PC-3 (cell line): ENCODE measurements at regions not wholly inside any gene's neighbourhood (a gene's known extent, or its start where the extent isn't known, plus 50 kb on each side); places are given as distances from the start of the nearest gene placed in this dataset.

Experiments used
- ATAC-seq: fragments of 200-7000 bp; cut with Tn5 transposase; 2 replicates; pipeline ENCODE4 v1.9.1; 2020; ENCODE audit warnings: mild to moderate bottlenecking, moderate library complexity
- BruUV-seq: library from RNA; stranded (reverse); fragments of 400-500 nt; replicated peaks from 2 replicates; lab custom pipeline; 2021; lab: Mats Ljungman, UMichigan
- CTCF ChIA-PET: fragments of 300-600 bp; sonication (Branson Sonifier 250); formaldehyde crosslinking; loops from one replicate; lab custom pipeline; 2022; ENCODE audit warnings: antibody characterized with exemption; lab: Charles Lee
- POLR2A ChIA-PET: fragments of 300-600 bp; sonication (Branson Sonifier 250); formaldehyde crosslinking; loops from one replicate; lab custom pipeline; 2022; ENCODE audit warnings: antibody characterized with exemption; ENCODE audit not compliant: unreplicated experiment; lab: Charles Lee
- DNase-seq: peaks from one replicate; pipeline ENCODE4 v3.0.0-alpha.2; 2015
- H2AFZ ChIP-seq: fragments of 300-600 bp; sonication (generic); 2 replicates; pipeline ENCODE4 v1.6.0; 2016; ENCODE audit warnings: antibody characterized with exemption, low read length
- H3F3A ChIP-seq: fragments of 300-600 bp; sonication (generic); one replicate; pipeline ENCODE4 v1.6.0; 2017; ENCODE audit warnings: antibody characterized with exemption, low read length, control low read depth, mild to moderate bottlenecking; ENCODE audit not compliant: unreplicated experiment
- H3K27ac ChIP-seq: fragments of 300-600 bp; sonication (generic); 2 replicates; pipeline ENCODE4 v1.5.1; 2016; ENCODE audit warnings: mild to moderate bottlenecking, low read length
- H3K27me3 ChIP-seq: fragments of 300-600 bp; sonication (generic); 2 replicates; pipeline ENCODE4 v1.6.1; 2016; ENCODE audit warnings: low read length, mixed read lengths
- H3K36me3 ChIP-seq: fragments of 300-600 bp; sonication (generic); 2 replicates; pipeline ENCODE4 v1.6.1; 2016; ENCODE audit warnings: low read depth, mixed run types, low read length, mixed read lengths
- H3K4me1 ChIP-seq: fragments of 300-600 bp; sonication (generic); 2 replicates; pipeline ENCODE4 v1.5.1; 2016; ENCODE audit warnings: low read length; ENCODE audit not compliant: insufficient read depth
- H3K4me2 ChIP-seq: fragments of 300-600 bp; sonication (generic); 2 replicates; pipeline ENCODE4 v1.6.0; 2016; ENCODE audit warnings: low read length
- H3K4me3 ChIP-seq: fragments of 300-600 bp; sonication (generic); 2 replicates; pipeline ENCODE4 v1.5.1; 2016; ENCODE audit warnings: mild to moderate bottlenecking, low read length, mixed read lengths
- H3K79me2 ChIP-seq: fragments of 300-600 bp; sonication (generic); 2 replicates; pipeline ENCODE4 v1.6.1; 2017; ENCODE audit warnings: low read length, mixed read lengths
- H3K9ac ChIP-seq: fragments of 300-600 bp; sonication (generic); 2 replicates; pipeline ENCODE4 v1.6.0; 2016; ENCODE audit warnings: mild to moderate bottlenecking, low read length
- H3K9me2 ChIP-seq: fragments of 300-600 bp; sonication (generic); replicated peaks from 2 replicates; pipeline ENCODE4 v1.6.1; 2016; ENCODE audit warnings: mixed run types, low read length, mixed read lengths
- H3K9me3 ChIP-seq: fragments of 300-600 bp; sonication (generic); 2 replicates; pipeline ENCODE4 v1.6.1; 2016; ENCODE audit warnings: low read length, mixed read lengths
- H4K20me1 ChIP-seq: fragments of 300-600 bp; sonication (generic); 2 replicates; pipeline ENCODE4 v1.6.1; 2016; ENCODE audit warnings: low read length, mixed read lengths
- CTCF ChIP-seq: fragments of 300-600 bp; sonication (generic); conservative IDR thresholded peaks from 2 replicates; pipeline ENCODE4 v1.5.1; 2017; ENCODE audit warnings: antibody characterized with exemption, low read depth, mild to moderate bottlenecking, low read length
- EZH2 ChIP-seq: fragments of 300-600 bp; sonication (generic); IDR thresholded peaks from one replicate; pipeline ENCODE4 v1.6.1; 2017; ENCODE audit warnings: antibody characterized with exemption, mild to moderate bottlenecking, low read length; ENCODE audit not compliant: unreplicated experiment
- EZH2phosphoT487 ChIP-seq: fragments of 300-600 bp; sonication (generic); IDR thresholded peaks from 2 replicates; pipeline ENCODE4 v1.6.1; 2018; ENCODE audit warnings: mild to moderate bottlenecking, antibody characterized with exemption, low read length, borderline replicate concordance
- intact Hi-C: fragments of 100-400 bp; cut with micrococcal nuclease; formaldehyde crosslinking; loops from 2 replicates; pipeline ENCODE4 v1.9.0; 2023

- ATAC-seq (no peak), DNase-seq (no peak)
- H3K4me2 ChIP-seq, result no peak overlapping the region
- no peak overlapping the region for H3K4me3 ChIP-seq
- no TSS peak for BruUV-seq
- H3K36me3 ChIP-seq, result no peaks in the 10 kb centered on the region
- no peak overlapping the region for H2AFZ ChIP-seq
- H4K20me1 ChIP-seq, result no peaks in the 10 kb centered on the region
- no peaks in the 10 kb centered on the region for H3K79me2 ChIP-seq
- no peak overlapping the region for H3K9ac ChIP-seq
- peaks cover 22% of the 10 kb centered on the region for H3K4me1 ChIP-seq
- no peak overlapping the region for H3K27ac ChIP-seq
- H3K27me3 ChIP-seq, result no peaks in the 10 kb centered on the region
- ChIA-PET POLR2A (no interaction called here), CTCF (no interaction called here)
- TF ChIP-seq EZH2 (no peak), EZH2phosphoT487 (no peak), CTCF (no peak)
- intact Hi-C loops, result no loop called here
- H3F3A ChIP-seq, result no peaks in the 10 kb centered on the region
- no peaks in the 10 kb centered on the region for H3K9me3 ChIP-seq
- H3K9me2 ChIP-seq, result no peaks in the 10 kb centered on the region
Measured at GRCh38 chr6:17036065-17036393, 65.8 kb upstream of the STMND1 start.

- TF ChIP-seq EZH2phosphoT487, result no peak
- no peak for TF ChIP-seq CTCF
- TF ChIP-seq EZH2, result no peak
- Histone ChIP-seq H3K27me3 (no peaks in the 10 kb centered on the region), H3K27ac (no peak overlapping the region), H3F3A (no peaks in the 10 kb centered on the region), H3K9me2 (no peaks in the 10 kb centered on the region), H2AFZ (no peak overlapping the region), H3K4me3 (no peak overlapping the region), H3K9me3 (no peaks in the 10 kb centered on the region), H3K4me2 (no peak overlapping the region), H3K36me3 (no peaks in the 10 kb centered on the region), H3K9ac (no peak overlapping the region), H3K79me2 (no peaks in the 10 kb centered on the region), H3K4me1 (peaks cover 22% of the 10 kb centered on the region), H4K20me1 (no peaks in the 10 kb centered on the region)
- BruUV-seq, result no TSS peak
- ChIA-PET POLR2A (no interaction called here), CTCF (no interaction called here)
- ATAC-seq (no peak), DNase-seq (no peak)
- intact Hi-C loops, result no loop called here
Measured at GRCh38 chr6:17035257-17036064, 66.4 kb upstream of the STMND1 start.

- H3K79me2 ChIP-seq, result no peaks in the 10 kb centered on the region
- no TSS peak for BruUV-seq
- peak overlapping the region; percentile 49; the same call in 1 of the 2 replicates for H3K4me3 ChIP-seq
- POLR2A ChIA-PET, result no interaction called here
- no peaks in the 10 kb centered on the region for H3K9me2 ChIP-seq
- TF ChIP-seq CTCF (no peak), EZH2 (no peak), EZH2phosphoT487 (no peak)
- DNase-seq (no peak), ATAC-seq (no peak)
- H3K36me3 ChIP-seq, result no peaks in the 10 kb centered on the region
- H3K4me1 ChIP-seq, result peaks cover 22% of the 10 kb centered on the region
- H3K27me3 ChIP-seq, result no peaks in the 10 kb centered on the region
- no peak overlapping the region for H2AFZ ChIP-seq
- intact Hi-C loops, result no loop called here
- H3K4me2 ChIP-seq, result peak overlapping the region; percentile 77
- CTCF ChIA-PET, result interaction anchor here (1.6 kb wide), 1 partner anchor 53 kb away, joined by 6 read pairs; no protein-coding TSS in a partner anchor
- peak overlapping the region; percentile 87 for H3K27ac ChIP-seq
- no peaks in the 10 kb centered on the region for H3F3A ChIP-seq
- H4K20me1 ChIP-seq, result no peaks in the 10 kb centered on the region
- peak overlapping the region; percentile 44 for H3K9ac ChIP-seq
- H3K9me3 ChIP-seq, result no peaks in the 10 kb centered on the region
Measured at GRCh38 chr6:17033746-17034145, 68.1 kb upstream of the STMND1 start.
